ENCODE measurements at regions not wholly inside any gene's neighbourhood (a gene's known extent, or its start where the extent isn't known, plus 50 kb on each side); places are given as distances from the start of the nearest gene placed in this dataset.

DNA sequence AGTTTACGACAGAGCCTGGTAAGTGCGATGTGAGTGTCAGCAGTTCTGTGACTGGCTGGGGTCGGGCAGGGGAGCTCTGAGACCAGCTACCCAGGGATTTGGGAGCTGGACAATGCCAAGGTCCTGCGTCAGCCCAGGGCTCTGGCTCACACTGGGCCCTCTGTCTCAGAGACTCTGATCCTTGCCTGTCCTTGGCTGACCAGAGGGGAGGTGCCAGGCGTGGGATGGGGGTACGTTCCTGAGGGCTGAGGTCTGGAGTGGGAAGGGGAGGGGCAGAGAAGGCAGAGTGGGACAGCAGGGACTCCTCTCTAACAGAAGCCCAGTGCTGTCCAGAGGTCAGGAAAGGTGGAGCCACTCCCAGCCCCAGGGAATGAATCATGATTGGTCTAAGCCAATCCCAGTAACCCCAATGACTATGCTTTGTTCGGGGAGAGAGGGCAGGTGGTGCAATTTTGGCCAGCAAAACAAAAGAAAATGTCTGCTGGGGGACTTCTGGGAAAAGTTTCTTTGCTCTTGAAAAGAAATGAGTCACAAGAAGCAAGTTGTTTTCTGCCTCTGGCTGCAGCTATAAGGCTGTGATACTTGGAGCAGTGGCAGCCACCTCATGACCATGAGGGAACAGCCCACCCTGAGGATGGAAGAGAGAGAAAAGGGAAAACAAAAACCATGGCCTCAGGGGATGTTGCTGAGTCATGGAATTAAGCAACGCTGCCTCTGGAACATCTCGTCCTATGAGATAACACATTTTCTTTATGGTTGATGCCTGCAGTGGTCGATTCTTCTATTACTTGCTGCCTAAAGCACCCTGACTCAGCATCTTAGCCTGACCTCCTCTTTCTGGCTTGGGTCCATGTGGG is 108.3 kb downstream of the CHST1 start:
- TF ChIP-seq POLR2A (IDR thresholded peaks at IDR 0.05) (no peak), CTCF (IDR thresholded peaks at IDR 0.05) (no peak)

Measured in uterus (tissue), 2 donors.